ENCODE measurements at regions not wholly inside any gene's neighbourhood (a gene's known extent, or its start where the extent isn't known, plus 50 kb on each side); places are given as distances from the start of the nearest gene placed in this dataset.

GRCh38 chr9:120292606-120293005 is 287.4 kb downstream of the CDK5RAP2 start:
- DNase-seq (ENCODE audit: low spot score in 2 of 2): no peak
- intact Hi-C loops (cut with DNase I; ENCODE audit: low total_unique reads): no loop called here
- H3K4me3 ChIP-seq (ENCODE audit: low read depth, poor library complexity, severe bottlenecking): no peak overlapping the region
- no peak for TF ChIP-seq POLR2A (IDR thresholded peaks at IDR 0.05)
- TF ChIP-seq CTCF (IDR thresholded peaks at IDR 0.05): no peak
- 0 to 51% methylated on average over 1 of the region's 1 CpG for WGBS, 2 donors

GRCh38 chr9:120291050-120291449 is 288.9 kb downstream of the CDK5RAP2 start:
- intact Hi-C loops (cut with DNase I; ENCODE audit: low total_unique reads): no loop called here
- no peak for TF ChIP-seq CTCF (IDR thresholded peaks at IDR 0.05)
- TF ChIP-seq POLR2A (IDR thresholded peaks at IDR 0.05): no peak
- WGBS, 2 donors: 83 to 92% methylated on average over 3 of the region's 3 CpGs
- no peak for DNase-seq (ENCODE audit: low spot score in 2 of 2)
- no peak overlapping the region for H3K4me3 ChIP-seq (ENCODE audit: low read depth, poor library complexity, severe bottlenecking)

- no peak overlapping the region for H3K4me3 ChIP-seq (ENCODE audit: low read depth, poor library complexity, severe bottlenecking)
- intact Hi-C loops (cut with DNase I; ENCODE audit: low total_unique reads): no loop called here
- DNase-seq (ENCODE audit: low spot score in 2 of 2): no peak
- no peak for TF ChIP-seq CTCF (IDR thresholded peaks at IDR 0.05)
- no peak for TF ChIP-seq POLR2A (IDR thresholded peaks at IDR 0.05)
- WGBS, 2 donors: 47 to 48% methylated on average over 9 of the region's 9 CpGs
Measured at GRCh38 chr9:120289990-120290975, 289.7 kb downstream of the CDK5RAP2 start.

- H3K4me3 ChIP-seq (ENCODE audit: low read depth, poor library complexity, severe bottlenecking): no peak overlapping the region
- TF ChIP-seq POLR2A (IDR thresholded peaks at IDR 0.05) (no peak), CTCF (IDR thresholded peaks at IDR 0.05) (no peak)
- no peak for DNase-seq (ENCODE audit: low spot score in 2 of 2)
- intact Hi-C loops (cut with DNase I; ENCODE audit: low total_unique reads): no loop called here
Measured at GRCh38 chr9:120289098-120289497, 290.9 kb downstream of the CDK5RAP2 start.

GRCh38 chr9:120286530-120286929 is 293.4 kb downstream of the CDK5RAP2 start:
- no peak overlapping the region for H3K4me3 ChIP-seq (ENCODE audit: low read depth, poor library complexity, severe bottlenecking)
- intact Hi-C loops (cut with DNase I; ENCODE audit: low total_unique reads): no loop called here
- 62 to 69% methylated on average over 3 of the region's 3 CpGs for WGBS, 2 donors
- DNase-seq (ENCODE audit: low spot score in 2 of 2): no peak
- TF ChIP-seq CTCF (IDR thresholded peaks at IDR 0.05) (no peak), POLR2A (IDR thresholded peaks at IDR 0.05) (no peak)

Data from lower leg skin (tissue), 4 donors.